Body of pancreas (tissue), 4 donors: ENCODE measurements at regions not wholly inside any gene's neighbourhood (a gene's known extent, or its start where the extent isn't known, plus 50 kb on each side); places are given as distances from the start of the nearest gene placed in this dataset.

Source experiments
- ATAC-seq: fragments of 150-250 bp; one replicate; pipeline ENCODE4 v1.9.1; 2016
- DNase-seq, 4 donors: peaks; one replicate each; pipeline ENCODE4 v3.0.0-alpha.2; 2019
- H3K27ac ChIP-seq, 4 donors: fragments of 200-600 bp; sonication (generic); 1 replicate in 3 of 4; 2 replicates in 1 of 4; pipeline versions ENCODE4 v1.5.1 to v1.6.1; 2016 to 2019; ENCODE audit warnings: mild to moderate bottlenecking in 1 of 4, mixed read lengths in 1 of 4, moderate library complexity in 1 of 4
- H3K27me3 ChIP-seq, 2 donors: fragments of 200-600 bp; sonication (generic); one replicate each; pipeline ENCODE4 v1.6.0; 2016; ENCODE audit warnings: mild to moderate bottlenecking in 1 of 2
- H3K36me3 ChIP-seq, 2 donors: fragments of 200-600 bp; sonication (generic); replicated peaks in 1 of 2; 2 replicates each; pipeline ENCODE4 v1.5.1; 2016; ENCODE audit warnings: low read depth in 2 of 2; ENCODE audit not compliant: insufficient read depth in 1 of 2
- H3K4me1 ChIP-seq: fragments of 200-600 bp; sonication (generic); one replicate; pipeline ENCODE4 v1.6.0; 2016
- H3K4me3 ChIP-seq, 2 donors: fragments of 200-600 bp; sonication (generic); 1 replicate in 1 of 2; 2 replicates in 1 of 2; pipeline ENCODE4 v1.5.1; 2016 to 2019
- H3K9me3 ChIP-seq, 3 donors: fragments of 200-600 bp; sonication (generic); 1 replicate in 2 of 3; 2 replicates in 1 of 3; pipeline ENCODE4 v1.5.1; 2016
- CTCF ChIP-seq, 7 experiments: fragments of 450-650 bp in 4 of 7; fragments of 200-600 bp in 3 of 7; sonication (generic) in 3 of 7; IDR thresholded peaks; one replicate each; pipeline ENCODE4 v1.5.1; 2016 to 2019; ENCODE audit warnings: antibody characterized with exemption in 7 of 7
- POLR2A ChIP-seq, 3 donors: fragments of 450-650 bp; IDR thresholded peaks; one replicate each; pipeline ENCODE4 v1.6.1; 2016; ENCODE audit warnings: antibody characterized with exemption in 3 of 3, mild to moderate bottlenecking in 2 of 3
- WGBS, 2 donors: methylation state at CpG; one replicate each; pipeline ENCODE4 v1.1.5; 2017; 5-methylcytosine and 5-hydroxymethylcytosine counted together
- intact Hi-C: fragments of 100-400 bp; cut with DNase I; formaldehyde crosslinking; loops from one replicate; pipeline ENCODE4 v1.15.1; 2023

DNA sequence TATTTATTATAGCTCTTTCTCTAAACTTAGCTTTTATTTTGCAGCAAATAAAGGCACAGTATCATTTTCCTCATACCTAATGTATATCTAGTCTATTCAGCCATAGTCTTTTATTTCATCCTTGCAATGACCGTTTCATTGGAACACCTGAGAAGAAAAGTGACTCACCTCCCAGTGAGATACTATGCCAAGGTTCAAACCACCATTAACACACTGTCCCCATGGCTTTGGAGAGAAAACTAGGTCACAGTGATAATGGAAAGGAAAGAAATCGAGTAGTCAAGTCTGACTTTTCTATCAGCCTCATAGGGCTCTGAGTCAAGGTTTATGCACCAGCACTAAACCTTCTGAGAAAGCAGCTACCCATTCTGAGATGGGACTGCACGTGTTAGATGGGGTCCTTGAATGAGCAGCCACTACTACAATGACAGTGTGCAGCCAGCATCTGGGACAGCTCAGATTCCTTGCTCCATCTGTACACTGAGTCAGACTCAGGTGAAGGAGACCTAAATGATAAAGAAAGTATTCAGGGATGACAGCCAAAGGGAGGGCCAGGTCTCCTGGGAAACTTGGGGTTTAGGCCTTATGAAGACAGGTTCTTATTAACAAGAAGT, 971.1 kb upstream of the ACVR2A start:
- 44 to 65% methylated on average over 3 of the region's 3 CpGs for WGBS, 2 donors
- Histone ChIP-seq H3K36me3 (no peaks in the 10 kb centered on the region), H3K27ac (no peak overlapping the region), H3K4me1 (no peaks in the 10 kb centered on the region), H3K27me3 (no peaks in the 10 kb centered on the region), H3K9me3 (no peaks in the 10 kb centered on the region), H3K4me3 (no peak overlapping the region)
- intact Hi-C loops: no loop called here
- DNase-seq (no peak), ATAC-seq (no peak)
- no peak for TF ChIP-seq POLR2A (IDR thresholded peaks at IDR 0.05)

DNA sequence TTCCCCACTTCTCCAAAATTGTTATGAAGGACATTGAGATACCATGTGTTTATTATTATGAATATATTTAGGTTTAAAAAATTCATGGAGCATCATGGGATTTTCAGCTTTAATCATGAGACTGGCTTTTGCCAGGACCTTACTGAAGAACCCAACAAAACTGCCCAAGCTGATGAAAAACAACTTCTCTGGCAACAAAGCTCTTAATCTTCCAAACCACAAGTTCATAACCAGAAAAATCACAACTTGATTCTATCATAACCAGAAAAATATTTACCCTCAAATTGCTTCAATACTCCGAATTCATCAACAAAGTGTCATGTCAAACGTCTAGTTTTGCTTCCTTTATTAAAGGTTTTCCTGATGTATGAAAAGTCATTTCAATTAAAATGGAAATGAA, 971.8 kb upstream of the ACVR2A start:
- H3K4me1 ChIP-seq: no peaks in the 10 kb centered on the region
- intact Hi-C loops: no loop called here
- no peak overlapping the region for H3K27ac ChIP-seq
- no peaks in the 10 kb centered on the region for H3K36me3 ChIP-seq
- ATAC-seq (no peak), DNase-seq (no peak)
- no peaks in the 10 kb centered on the region for H3K9me3 ChIP-seq
- no peaks in the 10 kb centered on the region for H3K27me3 ChIP-seq
- no peak overlapping the region for H3K4me3 ChIP-seq
- TF ChIP-seq POLR2A (IDR thresholded peaks at IDR 0.05): no peak
- no peak for TF ChIP-seq CTCF (IDR thresholded peaks at IDR 0.05)
- WGBS, 2 donors: 34 to 55% methylated on average over 2 of the region's 2 CpGs

DNA sequence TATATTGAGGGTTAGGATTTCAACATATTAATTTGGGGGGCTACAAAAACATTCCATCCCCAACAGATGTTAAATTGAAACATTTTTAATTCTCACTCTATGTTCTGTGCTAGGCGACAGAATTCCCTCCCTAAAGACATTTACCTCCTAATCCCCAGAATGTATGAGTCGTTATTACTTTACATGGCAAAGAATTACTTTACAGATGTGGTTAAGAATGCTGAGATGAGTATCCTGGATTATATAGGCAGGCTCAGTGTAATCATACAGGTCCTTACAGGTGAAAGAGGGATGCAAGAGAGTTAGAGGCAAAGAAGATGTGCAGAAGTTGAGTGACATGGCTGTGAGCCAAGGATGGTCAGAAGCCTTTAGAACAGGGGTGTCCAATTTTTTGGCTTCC, 974.1 kb upstream of the ACVR2A start:
- Histone ChIP-seq H3K36me3 (no peaks in the 10 kb centered on the region), H3K27me3 (no peaks in the 10 kb centered on the region), H3K4me1 (no peaks in the 10 kb centered on the region), H3K9me3 (no peaks in the 10 kb centered on the region), H3K27ac (no peak overlapping the region), H3K4me3 (no peak overlapping the region)
- WGBS, 2 donors: 72 to 87% methylated on average over 2 of the region's 2 CpGs
- TF ChIP-seq CTCF (IDR thresholded peaks at IDR 0.05) (no peak), POLR2A (IDR thresholded peaks at IDR 0.05) (no peak)
- DNase-seq (no peak), ATAC-seq (no peak)
- intact Hi-C loops: no loop called here

DNA sequence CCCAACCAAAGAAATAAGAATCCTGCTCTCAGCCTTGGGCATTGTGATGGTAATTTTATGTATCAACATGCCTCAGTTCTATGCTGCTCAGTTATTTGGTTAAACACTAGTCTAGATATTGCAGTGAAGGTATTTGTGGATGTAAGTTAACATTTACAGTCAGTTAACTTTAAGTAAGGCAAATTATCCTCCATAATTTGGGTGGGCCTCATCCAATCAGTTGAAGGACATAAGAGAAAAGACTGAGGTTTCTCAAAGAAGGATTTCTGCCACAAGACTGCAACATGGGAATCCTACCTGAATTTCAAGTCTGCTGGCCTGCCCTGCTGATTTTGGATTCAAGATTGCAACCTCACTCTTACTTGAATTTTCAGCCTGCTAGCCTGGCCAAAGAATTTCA, 975.5 kb upstream of the ACVR2A start:
- no peak overlapping the region for H3K27ac ChIP-seq
- H3K4me3 ChIP-seq: no peak overlapping the region
- ATAC-seq (no peak), DNase-seq (no peak)
- no peaks in the 10 kb centered on the region for H3K27me3 ChIP-seq
- TF ChIP-seq POLR2A (IDR thresholded peaks at IDR 0.05): no peak
- TF ChIP-seq CTCF (IDR thresholded peaks at IDR 0.05): no peak
- intact Hi-C loops: no loop called here
- H3K4me1 ChIP-seq: no peaks in the 10 kb centered on the region
- H3K36me3 ChIP-seq: no peaks in the 10 kb centered on the region
- no peaks in the 10 kb centered on the region for H3K9me3 ChIP-seq

- H3K27me3 ChIP-seq: no peaks in the 10 kb centered on the region
- no peak for ATAC-seq
- no peaks in the 10 kb centered on the region for H3K4me1 ChIP-seq
- H3K9me3 ChIP-seq: no peaks in the 10 kb centered on the region
- H3K27ac ChIP-seq: no peak overlapping the region
- H3K36me3 ChIP-seq: no peaks in the 10 kb centered on the region
- no peak overlapping the region for H3K4me3 ChIP-seq
- TF ChIP-seq CTCF (IDR thresholded peaks at IDR 0.05) (no peak), POLR2A (IDR thresholded peaks at IDR 0.05) (no peak)
- DNase-seq: no peak
- intact Hi-C loops: no loop called here
Observed at GRCh38 chr2:146868051-146868450, 976.8 kb upstream of the ACVR2A start.
